Dedifferentiated amniotic fluid mesenchymal stem cell (primary cell): ENCODE measurements at regions not wholly inside any gene's neighbourhood (a gene's known extent, or its start where the extent isn't known, plus 50 kb on each side); places are given as distances from the start of the nearest gene placed in this dataset.
"Not testable (repeated sequence)": the region's sequence is repeated elsewhere in the genome, so short reads cannot be mapped to it uniquely, and the experiment has no call there.

Experiments
- DNase-seq: peaks from one replicate; pipeline ENCODE4 v3.0.0-alpha.2; 2016; ENCODE audit errors: extremely low spot score

DNA sequence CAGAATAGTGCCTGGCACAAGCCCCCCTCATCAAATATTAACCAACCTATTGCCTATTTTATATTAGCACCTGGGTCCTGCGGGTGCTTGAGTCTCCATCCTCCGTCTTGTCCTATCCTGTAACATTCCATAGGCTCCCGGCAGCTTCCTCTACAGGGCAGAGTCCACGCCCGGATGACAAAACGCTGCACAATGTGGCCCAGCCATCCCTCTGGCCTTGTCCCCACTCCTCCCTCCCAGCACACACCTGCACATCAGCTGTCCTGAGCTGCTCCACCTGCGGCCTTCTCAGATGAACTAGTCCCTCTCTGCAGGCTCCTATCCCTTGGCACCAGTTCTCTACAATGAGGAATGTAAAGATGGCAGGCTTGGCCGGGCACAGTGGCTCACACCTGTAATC, 153.5 kb upstream of the PDE1C start:
- DNase-seq = no peak

GRCh38 chr7:32223071-32223650, 153.0 kb upstream of the PDE1C start:
- DNase-seq = no peak

- DNase-seq = no peak
Observed at GRCh38 chr7:32222251-32222900, 152.2 kb upstream of the PDE1C start.

GRCh38 chr7:32221736-32222135, 151.5 kb upstream of the PDE1C start:
- no peak for DNase-seq

GRCh38 chr7:32221056-32221455, 150.8 kb upstream of the PDE1C start:
- no peak for DNase-seq

GRCh38 chr7:32219831-32220230, 149.6 kb upstream of the PDE1C start:
- not testable (repeated sequence) for DNase-seq

- DNase-seq = no peak
Observed at GRCh38 chr7:32219416-32219815, 149.2 kb upstream of the PDE1C start.

GRCh38 chr7:32218741-32219288, 148.6 kb upstream of the PDE1C start:
- DNase-seq = no peak

- no peak for DNase-seq
Observed at GRCh38 chr7:32218154-32218467, 147.9 kb upstream of the PDE1C start.

- no peak for DNase-seq
Observed at GRCh38 chr7:32217341-32218153, 147.3 kb upstream of the PDE1C start.

DNA sequence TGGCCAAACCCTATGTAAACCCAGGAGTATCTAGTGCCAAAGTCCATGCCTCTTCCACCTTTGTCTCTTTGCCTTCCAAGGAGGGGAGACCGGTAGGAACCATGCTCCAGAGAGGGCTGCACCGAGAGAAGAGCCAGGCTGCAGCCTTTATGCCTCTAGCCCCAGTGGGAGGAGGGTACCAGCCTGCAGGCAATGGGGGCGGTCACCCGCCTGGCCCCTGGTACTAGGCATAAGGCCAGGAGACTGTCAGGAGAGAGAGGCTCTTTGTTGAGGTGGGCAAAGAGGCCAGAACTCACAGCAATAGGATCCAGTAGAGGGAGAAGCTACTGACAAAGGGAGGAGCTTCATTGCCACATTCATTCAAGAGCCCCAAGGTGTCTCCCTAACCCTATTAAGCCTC, 146.6 kb upstream of the PDE1C start:
- DNase-seq = no peak

DNA sequence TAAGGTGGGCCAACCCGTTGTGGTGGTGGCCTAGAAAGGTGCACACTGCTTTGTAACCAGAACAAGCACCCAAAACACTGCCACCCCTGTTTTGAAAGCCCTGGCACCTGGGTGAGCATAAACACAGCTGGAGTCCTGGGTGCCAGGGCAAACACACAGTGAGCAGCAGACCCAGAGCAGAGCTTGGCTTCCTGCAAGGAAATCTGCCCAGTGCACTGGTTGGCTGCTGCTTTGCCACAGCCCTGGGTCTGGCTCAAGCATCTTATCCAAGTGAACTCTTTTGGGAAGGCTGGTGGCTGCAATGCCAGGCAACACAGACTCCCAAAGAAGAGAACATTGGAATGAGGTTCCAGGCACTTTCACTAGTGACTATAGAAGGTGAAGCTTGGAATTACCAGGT, 145.5 kb upstream of the PDE1C start:
- no peak for DNase-seq

GRCh38 chr7:32214913-32215312, 144.7 kb upstream of the PDE1C start:
- DNase-seq = no peak

GRCh38 chr7:32212321-32212720, 142.1 kb upstream of the PDE1C start:
- no peak for DNase-seq

DNA sequence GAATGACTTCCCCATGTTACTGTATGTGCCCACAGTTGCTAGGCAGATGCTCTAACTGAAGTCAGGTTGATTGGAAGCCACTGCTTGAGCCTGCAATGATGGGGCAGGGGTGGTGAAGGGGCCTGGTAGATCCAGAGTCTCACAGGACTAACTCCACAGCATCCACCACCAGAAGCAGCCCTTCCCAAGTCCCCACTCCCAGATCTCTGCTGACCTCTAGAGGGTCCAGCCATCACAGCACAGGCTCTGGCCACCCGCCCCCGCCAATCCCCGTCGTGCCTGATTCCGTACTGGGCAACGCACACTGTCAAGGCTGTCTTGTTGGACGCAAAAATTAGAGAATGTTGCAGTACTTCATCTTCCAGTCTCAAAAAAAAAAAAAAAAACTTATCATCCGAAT, 136.8 kb upstream of the PDE1C start:
- DNase-seq = no peak

GRCh38 chr7:32206488-32206887, 136.3 kb upstream of the PDE1C start:
- no peak for DNase-seq

DNA sequence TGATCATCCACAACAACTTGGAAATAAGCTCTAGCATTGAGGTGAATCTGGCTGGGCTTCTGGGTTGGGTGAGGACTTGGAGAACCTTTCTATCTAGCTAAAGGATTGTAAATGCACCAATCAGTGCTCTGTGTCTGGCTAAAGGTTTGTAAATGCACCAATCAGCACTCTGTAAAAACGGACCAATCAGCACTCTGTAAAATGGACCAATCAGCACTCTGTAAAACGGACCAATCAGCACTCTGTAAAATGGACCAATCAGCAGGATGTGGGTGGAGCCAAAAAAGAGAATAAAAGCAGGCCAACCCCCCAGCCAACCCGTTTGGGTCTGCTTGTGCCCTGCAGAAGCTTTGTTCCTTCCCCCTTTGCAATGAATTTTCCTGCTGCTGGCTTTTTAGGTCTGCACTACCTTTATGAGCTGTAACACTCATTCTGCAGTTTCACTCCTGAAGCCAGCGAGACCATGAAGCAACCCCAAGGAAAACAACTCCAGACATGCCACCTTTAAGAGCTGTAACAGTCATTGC, 135.2 kb upstream of the PDE1C start:
- not testable (repeated sequence) for DNase-seq

GRCh38 chr7:32204361-32205018, 134.3 kb upstream of the PDE1C start:
- peak; percentile 93 for DNase-seq

DNA sequence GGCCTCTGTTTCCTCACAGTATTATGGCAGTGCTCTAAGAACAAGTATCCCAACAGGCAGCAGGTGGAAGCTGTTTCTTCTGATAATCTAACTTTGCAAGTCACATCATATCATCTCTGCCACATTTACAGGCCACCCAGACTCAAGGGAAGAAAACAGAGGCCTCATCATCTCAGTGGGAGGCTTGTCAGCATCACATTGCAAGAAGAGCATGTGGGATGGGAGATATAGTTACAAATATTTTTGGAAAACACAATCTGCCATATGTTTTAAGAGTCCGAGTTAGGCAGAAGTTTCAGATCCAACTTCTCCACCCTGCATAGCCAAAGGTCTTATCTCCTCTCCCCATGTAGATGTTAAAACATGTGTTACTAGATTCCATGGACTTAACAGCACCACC, 130.4 kb upstream of the PDE1C start:
- no peak for DNase-seq

DNA sequence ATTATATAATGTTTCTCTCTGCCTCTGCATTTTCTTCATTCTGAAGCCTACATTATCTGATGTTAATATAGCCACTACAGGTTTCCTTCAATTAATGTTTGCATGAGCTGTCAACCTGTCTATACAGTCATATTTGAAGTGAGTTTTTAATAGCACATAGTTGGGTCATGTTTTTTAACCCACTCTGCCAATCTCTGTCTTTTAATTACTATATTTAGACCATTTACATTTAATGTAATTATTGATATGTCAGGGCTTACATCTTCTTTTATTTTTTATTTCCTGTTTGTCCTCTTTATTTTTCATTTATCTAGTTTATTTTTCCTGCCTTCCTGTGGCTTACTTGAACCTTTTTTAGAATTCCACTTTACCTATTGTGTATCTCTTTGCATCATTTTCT, 124.3 kb upstream of the PDE1C start:
- DNase-seq = no peak

DNA sequence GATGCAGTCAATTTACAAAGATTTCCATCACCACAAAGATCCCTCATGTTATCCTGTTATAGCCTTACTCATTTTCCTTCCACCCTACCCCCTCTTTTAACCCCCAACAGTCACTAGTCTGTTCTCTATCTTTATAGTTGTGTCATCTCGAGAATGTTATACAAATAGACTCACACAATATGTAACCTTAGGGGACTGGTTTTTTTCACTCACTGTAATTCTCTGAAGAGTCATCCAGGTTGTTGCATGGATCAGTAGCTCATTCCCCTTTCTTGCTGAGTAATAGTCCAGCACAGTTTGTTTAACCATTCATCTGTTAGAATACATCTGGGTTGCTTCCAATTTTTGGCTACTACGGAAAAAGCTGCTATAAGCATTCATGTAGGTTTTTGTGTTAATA, 121.1 kb upstream of the PDE1C start:
- no peak for DNase-seq

DNA sequence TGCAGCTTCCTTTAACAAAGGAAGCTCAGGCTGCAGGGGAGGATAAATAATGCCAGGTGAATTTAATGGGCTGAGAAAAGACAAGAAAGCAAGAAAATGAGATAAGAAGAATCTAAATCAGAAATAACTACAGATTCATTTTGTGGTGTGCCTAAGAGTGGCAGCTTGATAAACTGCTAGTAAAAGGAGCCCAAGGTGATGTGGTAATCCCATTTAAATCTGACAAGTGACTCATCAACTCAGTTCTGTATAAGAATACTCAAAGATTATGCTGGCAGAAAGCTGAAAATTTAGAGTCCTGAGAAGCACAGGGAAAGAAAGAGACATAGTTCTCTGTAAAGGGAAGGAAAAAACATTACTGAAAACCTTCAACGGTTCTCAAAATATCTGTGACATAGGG, 109.4 kb upstream of the PDE1C start:
- DNase-seq = no peak
